Retinal pigment epithelial cell (primary cell): ENCODE measurements at regions not wholly inside any gene's neighbourhood (a gene's known extent, or its start where the extent isn't known, plus 50 kb on each side); places are given as distances from the start of the nearest gene placed in this dataset.

Source experiments
- DNase-seq: peaks from one replicate; pipeline ENCODE4 v3.0.0-alpha.2; 2010; ENCODE audit warnings: low read depth
- H3K4me3 ChIP-seq: 2 replicates; pipeline ENCODE4 v1.5.1; 2011; ENCODE audit warnings: mild to moderate bottlenecking, low read length, control low read depth, moderate library complexity
- TF ChIP-seq, protein P1 (sequence below): conservative IDR thresholded peaks from 2 replicates; pipeline ENCODE4 v1.5.1; 2011; ENCODE audit warnings: low read depth, low read length, control low read depth, inconsistent platforms

GRCh38 chr4:14193601-14194000, 566.1 kb upstream of the BOD1L1 start:
- DNase-seq: peak; percentile 9
- TF ChIP-seq, protein P1, sequence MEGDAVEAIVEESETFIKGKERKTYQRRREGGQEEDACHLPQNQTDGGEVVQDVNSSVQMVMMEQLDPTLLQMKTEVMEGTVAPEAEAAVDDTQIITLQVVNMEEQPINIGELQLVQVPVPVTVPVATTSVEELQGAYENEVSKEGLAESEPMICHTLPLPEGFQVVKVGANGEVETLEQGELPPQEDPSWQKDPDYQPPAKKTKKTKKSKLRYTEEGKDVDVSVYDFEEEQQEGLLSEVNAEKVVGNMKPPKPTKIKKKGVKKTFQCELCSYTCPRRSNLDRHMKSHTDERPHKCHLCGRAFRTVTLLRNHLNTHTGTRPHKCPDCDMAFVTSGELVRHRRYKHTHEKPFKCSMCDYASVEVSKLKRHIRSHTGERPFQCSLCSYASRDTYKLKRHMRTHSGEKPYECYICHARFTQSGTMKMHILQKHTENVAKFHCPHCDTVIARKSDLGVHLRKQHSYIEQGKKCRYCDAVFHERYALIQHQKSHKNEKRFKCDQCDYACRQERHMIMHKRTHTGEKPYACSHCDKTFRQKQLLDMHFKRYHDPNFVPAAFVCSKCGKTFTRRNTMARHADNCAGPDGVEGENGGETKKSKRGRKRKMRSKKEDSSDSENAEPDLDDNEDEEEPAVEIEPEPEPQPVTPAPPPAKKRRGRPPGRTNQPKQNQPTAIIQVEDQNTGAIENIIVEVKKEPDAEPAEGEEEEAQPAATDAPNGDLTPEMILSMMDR: no peak
- H3K4me3 ChIP-seq: no peak overlapping the region

DNA sequence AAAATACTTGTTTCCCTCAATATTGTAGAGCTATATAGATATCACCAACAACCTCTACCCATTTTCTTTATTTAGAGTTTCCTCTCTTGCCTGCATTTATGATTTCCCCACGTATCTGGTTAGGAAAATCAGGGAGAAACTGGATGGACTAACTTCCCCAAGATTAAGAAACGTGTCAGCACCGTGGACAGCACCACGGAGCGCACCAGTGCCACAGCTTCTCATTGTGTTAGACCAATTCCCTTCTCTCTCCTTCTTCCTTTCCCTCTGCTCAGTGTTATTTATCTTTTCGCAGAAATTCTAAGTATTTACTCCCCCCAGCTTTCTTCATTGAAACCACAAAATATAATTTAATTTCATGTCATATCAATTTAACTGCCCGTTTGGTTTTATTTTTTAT, 568.6 kb upstream of the BOD1L1 start:
- H3K4me3 ChIP-seq: no peak overlapping the region
- peak; percentile 51 for DNase-seq
- TF ChIP-seq, protein P1: no peak

DNA sequence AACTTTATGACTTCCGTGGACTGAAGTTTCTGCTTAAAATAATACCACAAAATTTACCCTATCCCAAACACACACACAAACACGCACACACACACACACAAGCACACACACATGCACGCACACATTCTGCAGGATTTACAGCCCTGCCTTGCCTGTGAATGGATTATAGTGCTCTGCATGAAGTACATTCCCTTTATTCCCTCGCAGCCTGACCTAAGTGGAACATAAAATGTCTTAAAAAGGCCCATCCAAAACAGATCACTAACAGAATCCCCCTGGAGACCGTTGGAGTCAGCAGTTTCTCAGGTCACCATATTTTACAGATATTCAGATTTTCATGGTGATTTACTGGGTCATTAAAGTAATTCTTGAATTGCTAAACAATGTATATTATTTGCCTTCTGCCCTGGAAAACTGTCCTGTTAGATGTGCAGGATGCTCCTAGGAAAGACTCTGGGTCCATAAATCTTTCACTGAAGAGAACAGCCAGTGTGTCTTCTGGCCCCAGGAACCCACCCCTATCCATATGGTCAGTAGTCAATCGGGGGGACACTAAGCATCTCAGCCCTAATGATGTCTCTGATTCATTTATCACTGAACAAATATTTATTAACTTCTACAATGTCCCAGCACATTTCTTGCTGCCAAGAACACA, 587.7 kb upstream of the BOD1L1 start:
- TF ChIP-seq, protein P1: no peak
- DNase-seq: no peak
- no peak overlapping the region for H3K4me3 ChIP-seq

- H3K4me3 ChIP-seq: no peak overlapping the region
- no peak for DNase-seq
- TF ChIP-seq, protein P1: no peak
These were observed 589.9 kb upstream of the BOD1L1 start for GRCh38 chr4:14217401-14217800.

DNA sequence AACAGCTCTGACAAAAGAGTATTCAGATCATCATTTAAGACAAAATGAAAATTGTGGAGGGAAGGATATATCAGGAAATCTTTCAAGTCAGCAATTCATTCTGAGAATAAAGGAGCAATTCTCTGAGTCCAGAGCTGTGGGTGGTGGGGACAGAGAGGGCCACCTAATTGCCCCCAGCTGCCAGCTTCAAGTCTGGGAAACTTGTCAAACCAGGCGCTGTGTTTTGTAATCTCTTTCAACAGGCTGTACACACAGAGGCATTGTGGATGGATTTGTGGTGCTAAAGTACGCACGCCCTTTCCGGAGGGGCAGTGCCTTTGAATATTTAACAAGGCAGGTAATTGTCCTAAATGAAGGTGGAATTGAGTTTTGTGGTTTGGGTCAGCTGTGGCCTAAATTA, 591.1 kb upstream of the BOD1L1 start:
- no peak overlapping the region for H3K4me3 ChIP-seq
- TF ChIP-seq, protein P1: no peak
- peak; percentile 34 for DNase-seq

DNA sequence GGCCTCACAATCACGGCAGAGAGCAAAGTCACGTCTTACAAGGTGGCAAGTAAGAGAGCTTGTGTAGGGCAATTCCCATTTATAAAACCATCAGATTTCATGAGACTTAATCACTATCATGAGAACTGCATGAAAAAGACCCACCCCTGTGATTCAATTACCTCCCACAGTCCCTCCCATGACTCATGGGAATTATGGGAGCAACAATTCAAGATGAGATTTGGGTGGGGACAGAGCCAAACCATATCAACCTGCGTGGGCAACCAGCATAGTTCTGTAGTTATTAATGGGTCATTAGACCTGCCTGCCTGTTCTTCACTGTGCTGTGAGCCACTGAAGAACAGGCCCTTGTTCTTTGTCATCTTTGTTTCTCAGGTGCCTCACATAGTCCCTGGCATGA, 593.7 kb upstream of the BOD1L1 start:
- H3K4me3 ChIP-seq: no peak overlapping the region
- DNase-seq: no peak
- TF ChIP-seq, protein P1: no peak

DNA sequence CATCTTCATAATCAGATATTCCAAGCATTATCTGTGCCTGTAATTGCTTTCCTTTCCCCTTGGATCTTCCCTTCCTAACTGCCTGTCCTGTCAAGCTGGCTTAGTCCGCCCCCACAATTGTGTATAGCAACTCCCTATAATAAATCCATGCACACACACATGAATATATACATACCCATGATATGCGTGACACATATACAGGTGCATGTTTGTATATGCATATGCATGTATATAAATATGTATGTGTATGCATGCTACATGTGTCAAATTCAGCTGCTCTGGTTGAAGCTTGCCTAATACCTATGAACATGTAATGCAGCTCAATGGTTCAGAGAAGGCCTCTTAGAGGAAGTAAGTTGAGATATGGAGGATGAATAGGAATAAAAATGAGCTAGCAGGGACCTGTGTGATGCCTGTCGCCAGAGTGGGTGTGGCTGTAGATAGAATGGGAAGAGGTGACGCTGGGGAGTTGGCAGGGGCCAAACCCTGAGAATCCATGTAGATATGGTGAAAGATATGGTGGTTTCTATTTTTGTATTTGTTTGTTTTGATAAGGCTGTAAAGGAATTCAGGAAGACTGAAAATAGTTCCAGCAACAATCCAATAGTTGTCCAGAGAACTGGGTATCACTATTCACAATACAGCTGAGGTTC, 595.0 kb upstream of the BOD1L1 start:
- TF ChIP-seq, protein P1: no peak
- no peak for DNase-seq
- no peak overlapping the region for H3K4me3 ChIP-seq
